HepG2 (cell line): ENCODE measurements at regions not wholly inside any gene's neighbourhood (a gene's known extent, or its start where the extent isn't known, plus 50 kb on each side); places are given as distances from the start of the nearest gene placed in this dataset.
A peak's percentile ranks its signal among the peaks of the same experiment; 100 is the strongest.

ENCODE experiments used
- BRD4 ChIP-seq: sonication (generic); formaldehyde crosslinking; IDR thresholded peaks from 2 replicates; pipeline ENCODE4 v1.4.0; 2020; ENCODE audit warnings: missing genetic modification reagents
- CBX1 ChIP-seq: IDR thresholded peaks from one replicate; pipeline ENCODE4 v1.6.1; 2016; ENCODE audit warnings: antibody characterized with exemption, low read depth
- CENPX ChIP-seq: sonication (generic); formaldehyde crosslinking; IDR thresholded peaks from 2 replicates; pipeline ENCODE4 v1.9.0; 2021; ENCODE audit warnings: mild to moderate bottlenecking, missing genetic modification reagents, moderate library complexity
- ELF1 ChIP-seq: sonication (generic); formaldehyde crosslinking; IDR thresholded peaks from 2 replicates; pipeline ENCODE4 v1.4.0; 2020; ENCODE audit warnings: missing genetic modification reagents
- ETS1 ChIP-seq: sonication (generic); formaldehyde crosslinking; IDR thresholded peaks from 2 replicates; pipeline ENCODE4 v1.4.0; 2020; ENCODE audit warnings: missing genetic modification reagents
- HMG20A ChIP-seq: IDR thresholded peaks from 2 replicates; pipeline ENCODE4 v1.6.1; 2016; ENCODE audit warnings: borderline replicate concordance
- HOXA3 ChIP-seq: sonication (generic); formaldehyde crosslinking; IDR thresholded peaks from 2 replicates; pipeline ENCODE4 v1.5.0; 2020; ENCODE audit warnings: missing genetic modification reagents
- JUND ChIP-seq: sonication (generic); formaldehyde crosslinking; IDR thresholded peaks from 2 replicates; pipeline ENCODE4 v1.8.0; 2022; ENCODE audit warnings: mild to moderate bottlenecking, missing genetic modification reagents
- KAT2B ChIP-seq: fragments of 150-350 bp; IDR thresholded peaks from 2 replicates; pipeline ENCODE4 v1.6.1; 2014; ENCODE audit warnings: low read depth, low read length, borderline replicate concordance
- KLF9 ChIP-seq: IDR thresholded peaks from 2 replicates; pipeline ENCODE4 v1.6.1; 2016; ENCODE audit warnings: low read depth
- NFATC3 ChIP-seq: sonication (generic); formaldehyde crosslinking; IDR thresholded peaks from 2 replicates; pipeline ENCODE4 v1.5.1; 2020; ENCODE audit warnings: mild to moderate bottlenecking, missing genetic modification reagents
- NFIB ChIP-seq: sonication (generic); formaldehyde crosslinking; IDR thresholded peaks from 2 replicates; pipeline ENCODE4 v1.9.0; 2021; ENCODE audit warnings: missing genetic modification reagents, mild to moderate bottlenecking, borderline replicate concordance
- NFKBIZ ChIP-seq: IDR thresholded peaks from 2 replicates; pipeline ENCODE4 v1.6.1; 2018; ENCODE audit warnings: missing genetic modification reagents, missing compliant biosample characterization
- SMAD3 ChIP-seq: sonication (generic); formaldehyde crosslinking; IDR thresholded peaks from 2 replicates; pipeline ENCODE4 v1.4.0; 2020; ENCODE audit warnings: missing genetic modification reagents
- SNRNP70 ChIP-seq: fragments of 200-400 bp; formaldehyde crosslinking; IDR thresholded peaks from 2 replicates; pipeline ENCODE4 v1.6.1; 2017; ENCODE audit warnings: mild to moderate bottlenecking, low read depth, low read length, moderate library complexity
- TRIM24 ChIP-seq: sonication (generic); formaldehyde crosslinking; IDR thresholded peaks from 2 replicates; pipeline ENCODE4 v1.8.0; 2022; ENCODE audit warnings: mild to moderate bottlenecking, missing genetic modification reagents
- ZBED4 ChIP-seq: sonication (generic); formaldehyde crosslinking; IDR thresholded peaks from 2 replicates; pipeline ENCODE4 v1.4.0; 2020; ENCODE audit warnings: missing genetic modification reagents, borderline replicate concordance
- ZEB1 ChIP-seq: IDR thresholded peaks from 2 replicates; pipeline ENCODE4 v1.6.1; 2012; ENCODE audit warnings: mild to moderate bottlenecking, low read depth, inconsistent platforms; ENCODE audit not compliant: insufficient replicate concordance
- ZHX1 ChIP-seq: sonication (generic); formaldehyde crosslinking; IDR thresholded peaks from 2 replicates; pipeline ENCODE4 v1.8.1; 2022; ENCODE audit warnings: low read depth, mild to moderate bottlenecking, missing genetic modification reagents
- ZNF230 ChIP-seq: sonication (generic); formaldehyde crosslinking; IDR thresholded peaks from 2 replicates; pipeline ENCODE4 v1.4.0; 2020; ENCODE audit warnings: mild to moderate bottlenecking, missing genetic modification reagents
- ZNF263 ChIP-seq: sonication (generic); formaldehyde crosslinking; IDR thresholded peaks from 2 replicates; pipeline ENCODE4 v1.4.0; 2020; ENCODE audit warnings: missing genetic modification reagents
- ZNF672 ChIP-seq: sonication (generic); formaldehyde crosslinking; IDR thresholded peaks from 2 replicates; pipeline ENCODE4 v1.8.1; 2022; ENCODE audit warnings: missing genetic modification reagents
- ZNF691 ChIP-seq: sonication (generic); formaldehyde crosslinking; IDR thresholded peaks from 2 replicates; pipeline ENCODE4 v1.4.0; 2020; ENCODE audit warnings: missing genetic modification reagents, low read depth, mild to moderate bottlenecking, borderline replicate concordance

GRCh38 chr14:73785834-73786635, 65.6 kb upstream of the PTGR2 start (continued):
- peak; percentile 23 for TF ChIP-seq ZEB1
- peak; percentile 75 for TF ChIP-seq CBX1
- no peak for TF ChIP-seq KLF9 (CRISPR knock-in tag)
- TF ChIP-seq NFIB (CRISPR knock-in tag) = no peak
- peak; percentile 80 for TF ChIP-seq BRD4
- TF ChIP-seq HMG20A = peak; percentile 81; the same call in 1 of the 2 replicates
- TF ChIP-seq NFATC3 (CRISPR knock-in tag) = no peak
- no peak for TF ChIP-seq SNRNP70
- 0 out of 2 replicates have a peak, but pooled peaks have one; percentile 55 for TF ChIP-seq ZHX1
- TF ChIP-seq KAT2B = no peak
- peak; percentile 93 for TF ChIP-seq HOXA3 (CRISPR knock-in tag)
- TF ChIP-seq ELF1 (CRISPR knock-in tag) = peak; percentile 52
- peak; percentile 62 for TF ChIP-seq JUND
- peak; percentile 29; the same call in 1 of the 2 replicates for TF ChIP-seq ZBED4 (CRISPR knock-in tag)
- TF ChIP-seq ZNF672 (CRISPR knock-in tag) = no peak
- peak; percentile 91; the same call in 1 of the 2 replicates for TF ChIP-seq SMAD3 (CRISPR knock-in tag)
- no peak for TF ChIP-seq NFKBIZ (CRISPR knock-in tag)
- no peak for TF ChIP-seq ZNF691 (CRISPR knock-in tag)
- no peak for TF ChIP-seq CENPX (CRISPR knock-in tag)
- TF ChIP-seq ZNF263 (CRISPR knock-in tag) = peak; percentile 22; the same call in 1 of the 2 replicates
- no peak for TF ChIP-seq ETS1 (CRISPR knock-in tag)
- no peak for TF ChIP-seq TRIM24 (CRISPR knock-in tag)
- TF ChIP-seq ZNF230 (CRISPR knock-in tag) = no peak; the same call in 1 of the 2 replicates
